Pulmonary artery endothelial cell (primary cell): ENCODE measurements at regions not wholly inside any gene's neighbourhood (a gene's known extent, or its start where the extent isn't known, plus 50 kb on each side); places are given as distances from the start of the nearest gene placed in this dataset.

Experiments
- DNase-seq: peaks from one replicate; pipeline ENCODE4 v3.0.0-alpha.2; 2011; ENCODE audit warnings: low read depth, low spot score

- DNase-seq = no peak
Measured at GRCh38 chr3:194218646-194219453, 82.9 kb downstream of the HES1 start.

- DNase-seq = no peak
Measured at GRCh38 chr3:194219826-194220410, 84.0 kb downstream of the HES1 start.

- no peak for DNase-seq
Measured at GRCh38 chr3:194220901-194221326, 85.0 kb downstream of the HES1 start.

GRCh38 chr3:194221336-194221735 is 85.4 kb downstream of the HES1 start:
- no peak for DNase-seq

- DNase-seq = no peak
Measured at GRCh38 chr3:194223951-194224350, 88.0 kb downstream of the HES1 start.

- DNase-seq = no peak
Measured at GRCh38 chr3:194224471-194225417, 88.8 kb downstream of the HES1 start.

- no peak for DNase-seq
Measured at GRCh38 chr3:194225418-194225812, 89.5 kb downstream of the HES1 start.

GRCh38 chr3:194225988-194226663 is 90.2 kb downstream of the HES1 start:
- no peak for DNase-seq

GRCh38 chr3:194231929-194232832 is 96.2 kb downstream of the HES1 start:
- DNase-seq = no peak

- no peak for DNase-seq
Measured at GRCh38 chr3:194233150-194233549, 97.2 kb downstream of the HES1 start.

- DNase-seq = no peak
Measured at GRCh38 chr3:194235160-194235559, 99.2 kb downstream of the HES1 start.

- no peak for DNase-seq
Measured at GRCh38 chr3:194237110-194237509, 101.2 kb downstream of the HES1 start.

- no peak for DNase-seq
Measured at GRCh38 chr3:194240766-194241165, 104.8 kb downstream of the HES1 start.

- DNase-seq = no peak
Measured at GRCh38 chr3:194243172-194243837, 107.4 kb downstream of the HES1 start.

- DNase-seq = no peak
Measured at GRCh38 chr3:194244167-194244566, 107.0 kb downstream of the CPN2 start.

- DNase-seq = no peak
Measured at GRCh38 chr3:194245474-194245873, 105.7 kb downstream of the CPN2 start.

GRCh38 chr3:194245975-194246561 is 105.1 kb downstream of the CPN2 start:
- DNase-seq = no peak

GRCh38 chr3:194246709-194247349 is 104.3 kb downstream of the CPN2 start:
- DNase-seq = no peak

GRCh38 chr3:194247350-194247740 is 103.8 kb downstream of the CPN2 start:
- DNase-seq = no peak
